ENCODE measurements at regions not wholly inside any gene's neighbourhood (a gene's known extent, or its start where the extent isn't known, plus 50 kb on each side); places are given as distances from the start of the nearest gene placed in this dataset.
"Not testable (repeated sequence)": the region's sequence is repeated elsewhere in the genome, so short reads cannot be mapped to it uniquely, and the experiment has no call there.

DNA sequence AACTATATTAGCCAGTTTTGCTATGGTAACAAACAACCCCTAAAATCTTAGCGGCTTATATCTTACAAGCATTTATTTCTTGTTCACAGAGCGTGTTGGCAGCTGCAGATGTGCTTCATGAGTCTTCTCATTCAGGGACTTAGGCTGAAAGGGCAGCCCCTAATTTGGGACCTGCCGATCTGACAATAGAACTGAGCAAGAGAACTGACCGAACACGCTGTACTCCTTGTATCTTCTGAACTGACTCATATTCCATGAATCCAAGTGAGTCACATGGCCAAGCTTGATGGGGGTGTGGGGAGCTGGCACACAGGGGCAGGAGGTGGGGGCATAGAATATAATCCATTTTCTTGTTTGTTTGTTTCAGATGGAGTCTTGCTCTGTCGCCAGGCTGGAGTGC lies 481.7 kb upstream of the CADM1 start:
- DNase-seq, result no peak

DNA sequence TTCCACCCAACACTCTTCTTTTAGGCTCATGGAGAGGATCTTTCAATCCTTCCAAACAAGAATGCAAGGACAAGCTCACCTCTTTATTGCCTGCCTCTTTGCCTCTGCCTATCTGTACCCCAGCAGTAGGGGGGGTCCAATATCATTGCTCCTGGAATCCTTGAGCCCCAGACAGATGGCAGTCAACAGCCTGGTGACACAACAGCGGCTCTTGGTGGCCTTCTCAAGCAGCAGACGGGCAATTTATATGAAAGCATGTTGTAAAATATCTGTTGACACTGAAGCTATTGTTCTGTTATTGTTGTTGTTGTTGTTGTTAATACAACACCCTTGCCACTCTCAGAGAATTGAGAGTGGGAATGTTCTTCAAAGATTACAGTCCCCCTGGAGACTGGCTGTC lies 480.0 kb upstream of the CADM1 start:
- DNase-seq, result no peak

DNA sequence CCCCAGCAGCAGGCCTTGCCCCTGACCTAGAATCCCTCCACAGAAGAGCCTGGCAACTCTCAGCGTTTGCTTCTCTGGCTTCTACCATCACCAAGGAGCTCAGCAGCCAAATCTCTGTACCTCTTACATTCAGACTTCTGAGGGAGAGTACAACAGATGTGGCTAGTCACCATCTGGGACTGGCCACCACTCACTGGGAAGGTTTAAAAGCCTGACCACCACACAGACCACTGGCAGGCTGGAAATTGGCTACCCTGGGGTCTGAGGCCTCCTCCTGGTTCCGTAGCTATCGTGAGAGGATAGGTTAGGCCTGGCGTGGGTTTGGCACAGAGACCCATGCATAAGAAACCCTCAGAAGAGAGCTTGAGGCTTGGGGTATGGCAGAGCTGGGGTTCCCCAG lies 478.5 kb upstream of the CADM1 start:
- DNase-seq, result no peak

- DNase-seq, result no peak
Observed at GRCh38 chr11:115981814-115982471, 477.7 kb upstream of the CADM1 start.

GRCh38 chr11:115981104-115981481 lies 476.9 kb upstream of the CADM1 start:
- DNase-seq, result no peak

- DNase-seq, result no peak
Observed at GRCh38 chr11:115980337-115981103, 476.3 kb upstream of the CADM1 start.

DNA sequence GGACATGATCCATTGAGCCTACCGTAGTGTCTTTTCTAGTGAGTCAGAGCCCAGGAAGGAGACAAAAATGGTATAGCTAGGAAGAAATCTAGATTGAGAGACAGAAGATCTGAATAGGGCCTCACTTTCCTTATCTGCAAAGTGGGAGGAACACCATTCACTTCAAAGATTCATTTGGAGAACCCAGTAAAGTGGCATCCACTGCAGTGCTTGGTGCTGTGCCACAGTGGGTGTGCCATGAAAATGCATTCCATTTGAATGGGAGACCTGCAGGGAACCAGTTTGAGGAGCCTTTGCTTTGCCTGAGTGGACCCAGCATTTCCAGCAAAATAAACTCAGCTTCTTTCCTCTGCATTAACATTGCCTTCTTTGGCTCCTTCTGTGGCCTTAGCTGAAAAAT lies 470.5 kb upstream of the CADM1 start:
- DNase-seq, result no peak

- DNase-seq, result not testable (repeated sequence)
Observed at GRCh38 chr11:115967203-115967602, 463.0 kb upstream of the CADM1 start.

DNA sequence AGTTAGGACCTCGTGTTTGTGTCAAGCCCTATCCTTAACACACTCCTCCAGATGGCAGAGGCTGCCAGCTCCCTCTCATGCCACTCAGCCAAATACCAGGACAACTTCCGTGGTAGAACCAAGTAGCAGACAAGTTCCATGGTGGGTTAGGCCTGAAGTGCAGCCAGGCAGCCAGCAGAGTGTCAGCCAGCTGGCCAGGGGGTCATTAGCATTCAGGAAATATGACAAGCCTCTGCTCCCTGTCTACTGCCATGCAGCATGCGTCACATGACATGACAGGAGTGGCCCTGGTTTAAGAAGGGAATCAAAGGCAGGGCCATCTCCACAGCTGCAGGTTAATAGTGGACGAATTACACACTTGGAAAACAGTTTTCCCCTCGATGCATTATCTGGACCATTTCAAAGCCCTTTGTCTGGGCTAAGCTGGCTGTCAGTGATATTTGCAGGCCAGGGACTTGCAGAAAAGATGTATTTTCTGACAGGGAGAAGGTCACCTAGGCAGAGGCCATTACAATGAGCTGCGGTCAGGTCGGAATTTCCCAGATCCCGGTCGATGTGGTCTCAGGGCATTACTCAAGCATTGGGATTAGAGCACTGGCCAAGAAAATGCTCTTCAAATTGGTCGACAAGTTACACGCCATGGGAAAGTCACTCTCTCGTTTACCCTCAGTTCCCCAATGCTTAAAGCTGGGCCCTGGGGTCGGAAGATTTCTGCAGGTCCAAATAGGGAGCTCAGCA lies 461.7 kb upstream of the CADM1 start:
- DNase-seq, result no peak

GRCh38 chr11:115964091-115964490 lies 459.9 kb upstream of the CADM1 start:
- DNase-seq, result no peak

DNA sequence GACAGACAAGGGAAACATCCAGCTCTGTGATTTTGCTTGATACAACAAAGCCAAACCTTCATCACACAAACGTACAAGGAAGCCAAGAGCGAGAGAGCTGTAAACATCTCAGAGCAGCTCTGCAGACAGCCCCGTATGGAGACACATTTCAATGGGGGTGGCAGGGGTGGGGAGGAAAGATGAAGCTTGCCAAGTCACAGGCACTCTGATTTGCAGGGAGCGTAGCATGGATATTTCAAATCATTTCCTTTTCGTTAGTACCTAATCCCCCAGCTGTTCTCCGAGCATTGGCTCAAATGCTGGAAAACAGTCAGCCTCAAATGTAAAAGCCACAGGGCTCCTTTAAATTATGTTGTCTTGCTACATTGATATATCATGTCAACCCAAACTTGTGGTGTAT lies 458.9 kb upstream of the CADM1 start:
- DNase-seq, result no peak

DNA sequence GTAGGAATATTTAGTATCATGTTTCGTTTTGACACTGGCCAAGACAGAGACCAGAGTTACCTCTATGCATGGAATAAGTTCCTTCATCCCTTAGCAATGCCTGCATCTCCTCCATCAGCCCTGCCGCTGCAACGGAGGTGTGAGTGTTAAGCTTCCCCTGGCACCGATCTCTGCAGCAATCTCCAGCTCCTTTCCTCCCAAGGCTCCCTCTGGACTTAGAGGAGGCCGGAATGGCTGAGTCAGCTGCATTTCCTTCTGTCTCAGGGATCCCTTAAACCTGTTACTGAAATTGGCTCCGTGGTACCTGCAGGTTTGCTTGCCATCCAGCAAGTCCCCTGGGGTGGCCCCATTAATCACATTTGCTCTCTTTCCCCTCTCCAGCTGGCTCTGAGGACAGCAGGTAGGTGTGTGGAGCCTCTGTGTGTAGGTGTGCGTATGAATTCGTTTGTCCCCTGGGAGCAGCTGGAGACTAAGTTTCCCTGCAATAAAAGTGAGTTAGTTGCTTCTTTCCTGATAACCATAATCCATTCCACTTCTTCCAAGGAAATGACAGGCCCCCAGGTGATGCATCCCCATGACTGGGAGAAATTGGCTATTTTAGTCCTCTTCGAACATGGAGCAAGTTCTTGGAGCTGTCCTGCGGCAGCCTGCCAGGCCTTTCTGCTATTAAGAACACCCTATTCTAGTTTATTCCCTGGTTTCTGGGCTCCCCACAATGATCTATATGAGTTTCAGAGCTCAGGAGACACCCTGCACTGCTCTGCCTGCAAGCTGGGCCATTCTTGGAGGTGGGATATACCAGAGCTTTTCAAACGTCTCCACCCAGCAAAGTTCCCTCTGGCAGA lies 457.2 kb upstream of the CADM1 start:
- DNase-seq, result no peak

GRCh38 chr11:115959081-115959486 lies 454.9 kb upstream of the CADM1 start:
- no peak for DNase-seq

GRCh38 chr11:115958089-115959000 lies 454.1 kb upstream of the CADM1 start:
- DNase-seq, result no peak

GRCh38 chr11:115955803-115956202 lies 451.6 kb upstream of the CADM1 start:
- no peak for DNase-seq

GRCh38 chr11:115950660-115951059 lies 446.4 kb upstream of the CADM1 start:
- no peak for DNase-seq

GRCh38 chr11:115944596-115944995 lies 440.4 kb upstream of the CADM1 start:
- no peak for DNase-seq

GRCh38 chr11:115942011-115942410 lies 437.8 kb upstream of the CADM1 start:
- DNase-seq, result no peak

GRCh38 chr11:115941481-115941993 lies 437.3 kb upstream of the CADM1 start:
- no peak for DNase-seq

GRCh38 chr11:115941044-115941443 lies 436.8 kb upstream of the CADM1 start:
- DNase-seq, result no peak

GRCh38 chr11:115939731-115940421 lies 435.7 kb upstream of the CADM1 start:
- DNase-seq, result no peak

Data from activated T-cell treated with anti-CD3 and anti-CD28 coated beads for 4 hours (primary cell).